ENCODE measurements at regions not wholly inside any gene's neighbourhood (a gene's known extent, or its start where the extent isn't known, plus 50 kb on each side); places are given as distances from the start of the nearest gene placed in this dataset.
A peak's percentile ranks its signal among the peaks of the same experiment; 100 is the strongest.

- H3K27ac Mint-ChIP-seq (ENCODE audit: unreplicated experiment): no peak overlapping the region
- TF ChIP-seq CTCF (IDR thresholded peaks at IDR 0.05; ENCODE audit: insufficient read depth, low read depth, low read length) (no peak), EZH2 (IDR thresholded peaks at IDR 0.05; ENCODE audit: insufficient read depth, low read length) (no peak)
- H3K9me3 Mint-ChIP-seq (ENCODE audit: unreplicated experiment): peaks cover 7% of the 10 kb centered on the region
- H3K36me3 Mint-ChIP-seq (ENCODE audit: low read depth, unreplicated experiment): peaks cover 4% of the 10 kb centered on the region
- no peaks in the 10 kb centered on the region for H3K4me1 ChIP-seq (ENCODE audit: insufficient read depth, low read length)
- no peak overlapping the region for H3K4me3 Mint-ChIP-seq (ENCODE audit: unreplicated experiment)
- H3K27me3 Mint-ChIP-seq (ENCODE audit: low read depth, unreplicated experiment): no peaks in the 10 kb centered on the region
- no peaks in the 10 kb centered on the region for H3K36me3 ChIP-seq (ENCODE audit: insufficient read depth, low read length)
- H3K4me1 Mint-ChIP-seq (ENCODE audit: low read depth, unreplicated experiment): no peaks in the 10 kb centered on the region
- no peak overlapping the region for H2AFZ ChIP-seq (ENCODE audit: low read depth, low read length)
- no peak overlapping the region for H3K9ac ChIP-seq (ENCODE audit: low read length)
- no peak overlapping the region for H3K4me2 ChIP-seq (ENCODE audit: low read length)
- no peak overlapping the region for H3K4me3 ChIP-seq (ENCODE audit: insufficient read depth, low read depth, low read length)
- no peaks in the 10 kb centered on the region for H3K9me3 ChIP-seq (ENCODE audit: insufficient read depth, low read depth, low read length)
- FAIRE-seq (no peak), DNase-seq (ENCODE audit: low read depth) (no peak)
- no peaks in the 10 kb centered on the region for H4K20me1 ChIP-seq (ENCODE audit: insufficient read depth, low read length)
- H3K27me3 ChIP-seq (ENCODE audit: insufficient read depth, low read length): no peaks in the 10 kb centered on the region
- H3K27ac ChIP-seq (ENCODE audit: low read depth, low read length): no peak overlapping the region
- no peaks in the 10 kb centered on the region for H3K79me2 ChIP-seq (ENCODE audit: insufficient read depth, low read length)
Observed at GRCh38 chr1:78755986-78756385, 106.4 kb downstream of the IFI44 start.

- Mint-ChIP-seq H3K4me1 (ENCODE audit: low read depth, unreplicated experiment) (no peaks in the 10 kb centered on the region), H3K27ac (ENCODE audit: unreplicated experiment) (no peak overlapping the region), H3K9me3 (ENCODE audit: unreplicated experiment) (peaks cover 7% of the 10 kb centered on the region), H3K36me3 (ENCODE audit: low read depth, unreplicated experiment) (peaks cover 4% of the 10 kb centered on the region), H3K27me3 (ENCODE audit: low read depth, unreplicated experiment) (no peaks in the 10 kb centered on the region), H3K4me3 (ENCODE audit: unreplicated experiment) (no peak overlapping the region)
- no peak for FAIRE-seq
- H3K36me3 ChIP-seq (ENCODE audit: insufficient read depth, low read length): no peaks in the 10 kb centered on the region
- DNase-seq (ENCODE audit: low read depth): no peak
- no peak overlapping the region for H3K9ac ChIP-seq (ENCODE audit: low read length)
- H3K27me3 ChIP-seq (ENCODE audit: insufficient read depth, low read length): no peaks in the 10 kb centered on the region
- no peak overlapping the region for H3K27ac ChIP-seq (ENCODE audit: low read depth, low read length)
- no peaks in the 10 kb centered on the region for H3K79me2 ChIP-seq (ENCODE audit: insufficient read depth, low read length)
- H3K4me1 ChIP-seq (ENCODE audit: insufficient read depth, low read length): no peaks in the 10 kb centered on the region
- TF ChIP-seq EZH2 (IDR thresholded peaks at IDR 0.05; ENCODE audit: insufficient read depth, low read length) (no peak), CTCF (IDR thresholded peaks at IDR 0.05; ENCODE audit: insufficient read depth, low read depth, low read length) (no peak)
- no peak overlapping the region for H2AFZ ChIP-seq (ENCODE audit: low read depth, low read length)
- H4K20me1 ChIP-seq (ENCODE audit: insufficient read depth, low read length): no peaks in the 10 kb centered on the region
- H3K4me2 ChIP-seq (ENCODE audit: low read length): no peak overlapping the region
- no peaks in the 10 kb centered on the region for H3K9me3 ChIP-seq (ENCODE audit: insufficient read depth, low read depth, low read length)
- H3K4me3 ChIP-seq (ENCODE audit: insufficient read depth, low read depth, low read length): no peak overlapping the region
Observed at GRCh38 chr1:78758506-78758905, 108.9 kb downstream of the IFI44 start.

GRCh38 chr1:78759881-78760280, 110.2 kb downstream of the IFI44 start:
- H4K20me1 ChIP-seq (ENCODE audit: insufficient read depth, low read length): no peaks in the 10 kb centered on the region
- TF ChIP-seq CTCF (IDR thresholded peaks at IDR 0.05; ENCODE audit: insufficient read depth, low read depth, low read length) (no peak), EZH2 (IDR thresholded peaks at IDR 0.05; ENCODE audit: insufficient read depth, low read length) (no peak)
- no peaks in the 10 kb centered on the region for H3K36me3 ChIP-seq (ENCODE audit: insufficient read depth, low read length)
- DNase-seq (ENCODE audit: low read depth) (no peak), FAIRE-seq (peak; percentile 32)
- no peaks in the 10 kb centered on the region for H3K9me3 ChIP-seq (ENCODE audit: insufficient read depth, low read depth, low read length)
- Mint-ChIP-seq H3K4me1 (ENCODE audit: low read depth, unreplicated experiment) (no peaks in the 10 kb centered on the region), H3K9me3 (ENCODE audit: unreplicated experiment) (no peaks in the 10 kb centered on the region), H3K36me3 (ENCODE audit: low read depth, unreplicated experiment) (no peaks in the 10 kb centered on the region), H3K27ac (ENCODE audit: unreplicated experiment) (no peak overlapping the region), H3K27me3 (ENCODE audit: low read depth, unreplicated experiment) (no peaks in the 10 kb centered on the region), H3K4me3 (ENCODE audit: unreplicated experiment) (no peak overlapping the region)
- no peak overlapping the region for H3K4me2 ChIP-seq (ENCODE audit: low read length)
- no peak overlapping the region for H3K9ac ChIP-seq (ENCODE audit: low read length)
- H3K4me3 ChIP-seq (ENCODE audit: insufficient read depth, low read depth, low read length): no peak overlapping the region
- H2AFZ ChIP-seq (ENCODE audit: low read depth, low read length): no peak overlapping the region
- H3K4me1 ChIP-seq (ENCODE audit: insufficient read depth, low read length): no peaks in the 10 kb centered on the region
- no peaks in the 10 kb centered on the region for H3K27me3 ChIP-seq (ENCODE audit: insufficient read depth, low read length)
- H3K79me2 ChIP-seq (ENCODE audit: insufficient read depth, low read length): no peaks in the 10 kb centered on the region
- H3K27ac ChIP-seq (ENCODE audit: low read depth, low read length): no peak overlapping the region

Data from astrocyte (in vitro differentiated cells and primary cell).